PC-9 (cell line): ENCODE measurements at regions not wholly inside any gene's neighbourhood (a gene's known extent, or its start where the extent isn't known, plus 50 kb on each side); places are given as distances from the start of the nearest gene placed in this dataset.

Experiments used
- CTCF ChIP-seq: fragments of 200-600 bp; sonication (generic); conservative IDR thresholded peaks from 2 replicates; pipeline ENCODE4 v1.6.1; 2017; ENCODE audit warnings: mixed run types, antibody characterized with exemption, mild to moderate bottlenecking, moderate library complexity
- EZH2 ChIP-seq: fragments of 200-600 bp; sonication (generic); IDR thresholded peaks from 2 replicates; pipeline ENCODE4 v1.8.0; 2017; ENCODE audit warnings: antibody characterized with exemption, low read depth

GRCh38 chr14:40981247-40981646, 625.4 kb upstream of the LRFN5 start:
- no peak for TF ChIP-seq CTCF
- no peak for TF ChIP-seq EZH2
